NCI-H1092 treated with DMSO at 0.1 percent for 48 hours (cell line): ENCODE measurements at regions not wholly inside any gene's neighbourhood (a gene's known extent, or its start where the extent isn't known, plus 50 kb on each side); places are given as distances from the start of the nearest gene placed in this dataset.

Experiments
- DNase-seq: peaks from one replicate; lab custom pipeline; 2025; lab: John Stamatoyannopoulos, UW

DNA sequence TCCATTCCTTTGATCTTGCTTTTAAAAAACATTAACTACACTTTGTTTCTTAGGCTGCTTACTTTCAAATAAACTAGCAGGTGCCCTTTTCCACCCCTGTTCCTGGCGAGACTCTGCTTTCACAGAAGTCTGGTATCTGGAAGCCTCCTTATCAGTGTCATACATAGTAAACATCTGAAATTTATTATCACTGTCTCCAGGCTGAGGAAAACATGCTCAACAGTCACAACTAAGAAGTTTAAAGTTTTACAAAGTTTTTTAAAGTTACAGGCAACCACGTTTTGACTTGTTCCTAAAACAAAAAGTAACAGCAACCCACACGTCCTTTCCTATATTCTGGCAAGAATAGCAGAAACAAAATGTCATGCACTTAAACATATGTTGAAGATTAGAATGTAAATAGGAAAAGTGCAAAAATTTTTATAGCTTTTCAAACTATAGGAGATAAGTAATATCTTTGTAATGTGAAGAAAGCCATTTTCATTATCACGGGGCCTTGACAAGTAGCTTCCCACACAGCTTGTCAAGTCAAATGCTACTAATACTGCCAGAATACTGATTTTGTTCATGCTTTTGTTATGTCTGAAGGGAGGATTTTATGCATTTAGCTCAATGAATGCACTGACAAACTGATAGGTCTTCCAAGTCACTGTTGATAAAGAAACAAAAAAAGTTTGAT is 275.2 kb upstream of the KCNMB2 start:
- no peak for DNase-seq

DNA sequence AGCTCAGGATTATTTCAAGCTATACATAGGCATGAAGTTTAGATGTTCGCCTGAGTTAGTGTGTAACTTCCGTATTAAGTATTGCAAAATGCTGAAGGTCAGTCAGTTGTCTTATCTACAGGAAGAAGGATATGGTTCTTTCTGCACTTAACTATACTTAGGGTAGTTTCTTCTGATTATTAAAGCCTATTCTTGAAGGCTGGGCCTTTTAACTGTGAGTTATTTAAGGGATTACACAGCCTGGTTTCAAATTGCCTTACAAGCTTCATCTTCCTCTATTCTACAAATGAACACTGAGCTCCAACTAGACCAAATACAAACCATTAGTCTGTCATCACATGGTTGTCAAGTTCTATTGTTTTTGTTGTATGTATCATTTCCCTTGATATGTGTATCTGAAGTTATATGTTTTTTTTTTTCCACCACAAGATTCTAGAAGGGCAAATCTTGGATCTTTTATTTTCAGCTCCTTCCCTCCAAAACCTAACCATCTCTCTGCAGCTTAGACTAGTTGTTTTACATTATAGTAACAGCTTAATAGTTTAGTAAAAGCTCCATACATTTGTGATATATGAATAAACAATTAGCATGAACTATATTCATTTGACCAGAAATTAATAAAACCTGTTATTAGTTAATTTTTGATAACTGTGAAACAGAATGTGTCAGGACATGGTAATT is 272.9 kb upstream of the KCNMB2 start:
- DNase-seq: no peak

DNA sequence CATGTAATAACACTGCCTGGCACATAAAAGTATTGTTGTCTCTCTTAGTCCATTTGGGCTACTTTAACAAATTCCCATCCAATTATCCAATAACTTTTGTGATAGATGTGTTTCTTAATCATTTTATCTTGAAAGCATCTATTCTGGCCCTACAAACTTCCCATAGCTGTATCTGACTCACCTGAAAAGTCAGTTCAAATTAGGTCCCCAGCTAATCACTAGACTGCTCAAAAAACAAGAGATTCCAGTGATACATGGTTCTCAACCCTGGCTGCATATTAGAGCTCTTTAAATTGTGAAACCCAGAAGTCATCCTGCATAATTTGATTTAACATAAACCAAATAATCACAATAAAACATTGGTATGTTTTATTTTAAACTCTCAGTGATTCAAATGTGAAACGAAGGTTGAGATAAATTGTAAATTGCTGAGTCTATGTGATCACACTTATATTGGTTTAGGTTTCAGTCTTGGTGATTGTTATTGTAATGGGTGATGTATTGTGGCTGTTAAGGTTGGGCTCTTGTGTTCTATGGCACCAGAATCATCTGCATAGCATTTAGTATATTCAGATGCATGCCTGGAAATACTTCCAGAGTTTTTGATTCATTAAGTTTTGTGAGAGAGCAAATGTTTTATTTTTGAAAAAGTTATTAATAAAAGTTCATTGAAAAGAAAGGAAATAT is 268.9 kb upstream of the KCNMB2 start:
- DNase-seq: no peak

DNA sequence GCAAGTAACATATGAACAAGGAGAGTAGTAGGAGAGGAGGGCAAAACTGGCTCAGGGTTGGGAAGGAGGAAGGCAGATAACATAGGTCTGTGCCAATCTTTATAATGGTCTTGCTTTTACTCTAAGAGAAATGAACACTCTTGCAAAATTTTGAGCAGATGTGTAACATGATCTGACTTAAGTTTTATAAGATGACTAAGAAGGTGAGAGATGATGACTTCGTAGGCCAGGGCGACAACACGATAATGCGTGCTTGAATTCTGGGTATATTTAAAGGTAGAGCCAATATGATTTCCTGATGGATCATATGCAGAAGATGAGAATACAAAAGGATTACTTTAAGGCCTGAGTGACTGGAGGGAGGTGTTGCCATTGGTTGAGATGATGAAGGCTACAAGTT is 265.4 kb upstream of the KCNMB2 start:
- no peak for DNase-seq

DNA sequence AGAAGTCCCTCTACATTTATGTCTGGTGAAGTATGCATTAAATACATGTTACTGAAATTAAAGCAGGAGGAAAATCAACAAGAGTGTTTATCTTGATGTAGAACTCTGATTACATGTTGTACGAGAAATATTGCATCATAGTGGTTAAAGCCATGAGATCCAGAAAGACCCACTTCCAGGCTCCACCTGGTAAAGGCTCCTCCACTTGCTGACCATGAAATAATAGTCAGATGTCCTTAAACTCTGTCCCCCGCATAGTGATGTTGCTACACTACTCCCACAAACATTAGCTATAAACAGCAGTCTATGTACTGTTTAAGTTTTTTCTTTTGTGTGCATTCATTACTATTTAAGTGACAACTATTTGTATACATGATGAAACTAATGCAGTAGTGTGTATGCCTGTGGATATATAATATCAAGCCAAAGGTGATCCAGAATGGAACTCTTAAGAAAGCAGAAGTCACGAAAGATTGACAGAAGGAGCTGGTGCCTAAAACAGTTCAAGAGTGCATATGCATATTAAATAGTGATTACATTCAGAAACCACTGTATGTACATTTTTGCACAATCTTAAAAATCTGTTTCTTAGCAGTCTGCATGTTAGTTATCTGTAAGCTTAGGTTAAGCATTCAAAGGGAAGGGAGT is 264.4 kb upstream of the KCNMB2 start:
- no peak for DNase-seq

DNA sequence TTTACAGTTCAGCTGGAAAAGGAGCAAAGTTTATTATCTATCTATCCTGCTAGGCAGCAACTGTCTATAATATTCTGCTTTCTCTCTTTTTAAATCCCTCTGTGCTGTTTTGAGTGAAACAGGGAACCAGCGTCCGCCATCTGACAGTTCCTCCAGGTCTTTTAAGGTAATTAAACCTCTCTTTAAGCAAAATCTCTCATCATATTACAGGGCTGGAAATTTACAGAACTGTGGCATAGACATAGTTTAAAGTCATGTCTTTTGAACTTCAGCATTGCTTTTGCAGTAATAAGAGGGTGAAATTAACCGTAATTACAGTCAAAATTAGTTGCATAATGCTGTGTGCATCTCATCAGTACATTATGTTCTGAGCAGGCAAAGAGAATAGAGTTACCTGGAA is 263.4 kb upstream of the KCNMB2 start:
- DNase-seq: no peak

DNA sequence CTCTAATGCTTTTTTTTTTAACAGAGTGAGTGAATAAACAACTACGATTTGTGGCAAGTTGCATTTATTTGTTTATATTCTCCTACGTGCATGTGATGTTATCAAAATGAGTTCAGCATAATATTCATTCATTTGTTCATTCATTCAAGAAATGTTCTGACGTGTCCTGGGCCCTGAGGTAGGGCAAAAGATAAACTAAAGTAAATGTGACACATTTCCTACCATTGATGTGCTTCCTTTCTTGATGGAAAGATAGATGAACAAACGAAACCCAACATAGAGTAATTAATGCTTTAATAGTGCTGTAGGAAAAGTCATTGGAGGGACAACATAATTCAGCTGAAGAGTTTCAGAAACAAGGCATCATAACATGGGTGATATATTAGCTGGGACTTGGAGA is 261.5 kb upstream of the KCNMB2 start:
- no peak for DNase-seq

DNA sequence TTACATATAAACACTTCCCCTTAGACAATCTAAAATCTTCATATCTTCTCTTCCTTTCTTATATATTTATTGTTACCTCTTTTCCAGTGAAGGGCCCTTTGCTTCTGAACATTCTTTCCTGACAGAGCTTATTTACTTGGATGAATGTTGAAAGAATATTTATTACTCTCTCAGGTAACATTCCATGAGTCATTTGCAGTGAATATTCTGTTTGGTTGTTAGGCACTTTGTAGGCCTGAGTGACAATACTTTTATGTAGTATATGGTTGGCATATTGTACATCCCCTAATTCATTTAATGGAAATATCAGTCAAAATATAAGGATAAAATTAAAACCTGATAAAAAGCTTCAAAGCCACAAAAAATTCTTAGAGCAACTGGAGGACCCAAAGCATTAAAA is 260.9 kb upstream of the KCNMB2 start:
- DNase-seq: no peak

DNA sequence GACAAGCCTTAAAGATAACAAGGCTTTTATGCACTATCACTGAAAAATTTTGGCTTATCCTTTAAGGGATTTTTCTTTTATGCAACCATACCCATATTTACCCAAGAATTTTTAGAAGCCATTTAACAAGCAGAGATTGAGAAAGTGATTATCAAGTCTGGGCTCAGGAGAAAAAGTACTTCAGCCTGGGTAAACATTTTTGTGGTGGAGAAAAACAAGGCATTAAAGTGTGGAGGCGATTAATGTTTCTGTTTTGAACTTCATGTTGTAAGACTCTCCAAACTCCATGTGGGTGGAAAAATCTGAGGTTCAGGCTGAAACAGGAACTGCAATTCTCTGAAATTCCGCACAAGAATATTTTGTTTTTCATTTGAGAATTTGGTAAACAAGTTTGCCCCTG is 260.4 kb upstream of the KCNMB2 start:
- DNase-seq: no peak

DNA sequence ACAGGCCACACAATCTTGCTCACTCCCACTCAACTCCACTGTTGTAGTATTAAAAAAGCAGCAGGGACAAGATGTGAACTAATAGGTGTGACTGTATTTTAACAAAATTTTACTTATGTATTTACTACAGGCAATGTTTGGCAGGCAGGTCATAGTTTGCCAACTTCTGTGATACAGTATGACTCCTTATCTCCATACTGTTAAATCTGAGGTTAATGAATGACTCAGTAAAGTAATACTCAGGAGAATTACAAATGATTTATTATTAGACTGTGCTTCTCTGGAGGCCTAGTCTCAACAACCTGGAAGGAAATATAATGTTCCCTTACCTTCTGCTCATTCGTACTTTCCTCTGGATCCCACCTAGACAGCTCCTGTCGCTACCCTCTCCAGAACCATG is 258.6 kb upstream of the KCNMB2 start:
- DNase-seq: no peak

DNA sequence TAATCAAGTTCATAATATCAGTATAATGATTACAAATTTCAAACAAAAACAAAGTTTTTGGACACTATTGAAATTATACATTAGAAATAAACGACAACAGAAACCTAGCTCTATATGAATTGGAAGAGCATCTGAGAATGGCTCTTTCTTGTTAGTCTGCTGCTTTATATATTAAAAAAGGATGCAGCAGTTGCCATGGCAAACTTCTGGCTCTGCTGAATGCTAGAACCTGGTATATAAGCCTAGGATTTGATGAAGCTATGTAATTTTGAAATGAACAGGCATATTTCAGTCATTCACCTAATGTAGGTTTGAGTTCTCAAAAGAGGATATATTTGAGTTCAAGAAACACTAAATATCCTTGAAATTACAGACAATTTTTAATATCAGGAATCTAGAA is 252.7 kb upstream of the KCNMB2 start:
- DNase-seq: no peak

DNA sequence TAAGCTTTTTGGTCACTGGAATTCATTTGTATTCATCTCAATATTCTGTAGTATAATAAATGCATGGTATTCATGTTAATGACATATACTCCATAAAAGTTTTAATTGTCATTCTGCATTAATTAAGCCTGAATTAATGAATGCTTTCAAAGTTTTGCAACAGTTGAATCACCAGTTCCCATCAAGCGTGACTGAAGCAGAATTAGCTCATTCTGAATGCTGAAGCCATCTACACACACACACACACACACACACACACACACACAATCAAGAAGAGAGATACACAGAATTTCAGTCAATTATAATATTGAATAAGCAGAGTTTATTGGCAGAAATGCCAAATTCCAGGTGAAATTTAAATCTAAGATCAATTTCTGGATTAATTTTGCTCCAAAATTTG is 252.1 kb upstream of the KCNMB2 start:
- no peak for DNase-seq

DNA sequence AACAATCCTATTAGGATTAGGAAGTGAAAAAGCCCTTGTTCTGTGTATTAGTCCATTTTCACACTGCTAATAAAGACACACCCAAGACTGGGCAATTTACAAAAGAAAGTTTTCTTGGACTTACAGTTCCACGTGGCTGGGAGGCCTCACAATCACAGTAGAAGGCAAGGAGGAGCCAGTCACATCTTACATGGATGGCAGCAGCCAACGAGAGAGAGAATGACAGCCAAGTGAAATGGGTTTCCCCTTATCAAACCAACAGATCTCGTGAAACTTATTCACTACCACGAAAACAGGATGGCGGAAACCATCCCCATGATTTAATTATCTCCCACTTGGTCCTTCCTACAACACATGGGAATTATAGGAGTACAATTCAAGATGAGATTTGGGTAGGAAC is 248.2 kb upstream of the KCNMB2 start:
- DNase-seq: no peak

DNA sequence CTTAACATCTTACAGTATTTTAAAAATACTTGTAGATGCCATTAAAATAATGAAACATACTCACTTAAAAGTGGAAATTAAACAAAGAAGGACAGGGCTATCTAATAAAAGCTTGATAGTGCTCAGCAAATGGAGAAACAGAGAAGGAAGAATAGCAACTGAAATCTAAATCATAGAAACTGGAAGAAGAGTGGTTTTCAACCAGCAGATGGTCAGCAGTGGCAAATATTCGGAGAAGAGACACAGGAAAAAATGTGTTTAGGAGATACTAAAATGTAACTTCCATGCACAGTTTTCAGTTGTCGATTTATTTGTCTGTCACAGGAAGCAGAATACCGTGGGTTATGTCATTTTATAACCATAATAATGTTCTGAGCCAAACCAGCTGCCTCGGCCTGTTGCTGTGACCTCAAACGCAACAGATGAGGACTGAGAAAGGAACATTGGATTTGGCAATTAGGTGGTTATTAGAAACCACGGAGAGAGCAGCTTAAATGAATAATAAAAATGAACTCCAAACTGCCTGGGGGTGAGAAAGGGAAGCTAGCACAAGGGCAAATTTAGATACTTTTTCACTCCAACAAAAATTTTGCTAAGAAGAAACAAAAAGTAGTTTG is 246.6 kb upstream of the KCNMB2 start:
- no peak for DNase-seq

DNA sequence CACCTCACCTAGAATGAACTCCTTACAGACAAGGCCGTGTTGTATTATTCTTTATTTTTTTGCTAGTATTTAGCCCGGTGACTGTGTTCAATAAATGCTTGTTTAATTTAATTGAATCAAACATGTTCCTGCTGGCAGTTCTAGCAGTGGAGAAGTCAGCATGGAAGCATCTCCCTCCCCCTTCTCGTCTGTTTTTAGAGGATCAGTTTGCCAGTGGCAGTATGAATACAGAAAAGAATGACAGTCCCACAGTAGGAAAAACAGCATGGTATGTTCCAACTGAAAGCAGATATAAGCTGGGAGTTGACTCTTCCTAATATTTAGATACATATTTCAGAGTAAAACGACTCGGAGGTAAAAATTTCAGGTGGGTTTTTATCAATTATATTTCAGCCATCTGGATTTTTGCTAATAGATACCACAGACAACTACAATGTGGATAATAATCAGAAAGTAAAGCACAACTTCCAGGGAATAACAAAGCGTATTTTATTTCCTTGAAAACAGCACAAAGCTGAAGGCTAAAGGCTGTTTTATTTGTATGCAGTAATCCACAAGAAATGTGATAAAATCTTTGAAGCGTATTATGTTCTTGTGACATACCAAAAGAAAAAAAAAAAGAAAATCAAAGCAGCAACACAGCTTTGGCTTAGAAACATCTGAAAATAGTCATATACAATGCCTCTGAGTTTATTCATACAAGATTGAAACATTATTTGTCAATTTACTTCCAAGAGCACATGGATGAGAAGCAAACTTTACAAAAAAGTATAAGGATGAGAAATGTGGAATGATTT is 244.5 kb upstream of the KCNMB2 start:
- DNase-seq: no peak

DNA sequence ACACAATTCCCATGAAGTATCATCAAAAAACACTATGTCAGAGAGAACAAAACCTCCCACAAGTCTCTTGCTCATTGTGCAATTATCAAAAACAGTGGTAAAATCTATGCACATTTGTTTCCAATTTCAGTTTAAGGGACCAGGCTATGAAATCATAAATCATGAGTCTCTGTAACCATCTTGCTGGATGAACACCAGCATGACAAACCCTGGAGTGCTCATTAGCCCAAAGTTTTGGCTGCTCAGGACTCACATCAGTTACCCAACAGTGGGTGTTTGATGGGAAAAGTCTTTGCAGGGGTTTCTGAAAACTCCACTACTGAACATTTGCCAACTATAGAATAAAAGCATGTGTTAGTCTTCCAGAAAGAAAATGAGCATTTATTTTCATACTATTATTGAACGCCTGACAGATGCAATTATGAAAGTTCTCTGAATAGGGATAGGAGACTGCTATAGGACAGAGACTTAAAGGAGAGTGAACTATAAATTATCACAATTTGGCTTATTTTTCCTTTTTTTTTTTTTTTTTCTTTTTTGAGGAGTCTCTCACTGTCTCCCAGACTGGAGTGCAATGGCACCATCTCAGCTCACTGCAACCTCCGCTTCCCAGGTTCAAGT is 240.8 kb upstream of the KCNMB2 start:
- DNase-seq: no peak

DNA sequence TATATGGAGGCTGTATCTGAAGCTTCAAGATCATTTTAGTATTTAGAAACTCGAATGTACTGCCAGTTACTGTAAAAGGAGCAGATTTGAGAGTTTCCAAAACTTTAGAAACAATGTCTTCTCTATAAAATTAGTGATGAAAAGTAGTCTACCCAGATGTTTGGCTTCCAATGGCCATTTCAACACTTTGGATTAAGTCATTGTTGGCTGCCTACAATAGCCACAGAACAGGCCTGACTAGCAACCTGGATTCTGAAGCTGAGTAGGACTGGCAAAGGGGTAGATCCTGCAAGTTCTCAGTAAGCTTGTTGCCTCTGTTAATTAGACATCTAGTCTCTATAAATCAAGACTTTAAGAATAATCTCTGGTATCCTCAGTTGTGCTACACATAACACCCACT is 239.0 kb upstream of the KCNMB2 start:
- DNase-seq: no peak

DNA sequence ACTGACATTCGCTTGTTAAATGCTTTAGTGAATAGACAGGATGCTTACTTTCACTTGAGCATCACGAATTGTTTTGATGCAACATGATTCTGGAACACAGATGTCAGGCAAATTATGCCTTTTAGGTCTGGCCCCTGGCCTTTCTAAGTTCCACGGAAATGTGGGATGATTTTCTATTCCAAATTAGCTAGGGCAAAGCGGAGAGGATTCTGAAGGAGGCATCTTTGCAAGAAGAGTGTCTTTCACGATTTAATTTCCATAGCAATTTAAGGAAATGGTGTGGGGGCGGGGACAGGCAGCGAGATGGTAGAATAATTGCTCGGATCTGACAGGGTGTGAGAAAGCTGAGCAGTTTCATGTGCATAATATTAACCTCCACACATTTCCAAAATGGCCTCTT is 238.5 kb upstream of the KCNMB2 start:
- DNase-seq: no peak

DNA sequence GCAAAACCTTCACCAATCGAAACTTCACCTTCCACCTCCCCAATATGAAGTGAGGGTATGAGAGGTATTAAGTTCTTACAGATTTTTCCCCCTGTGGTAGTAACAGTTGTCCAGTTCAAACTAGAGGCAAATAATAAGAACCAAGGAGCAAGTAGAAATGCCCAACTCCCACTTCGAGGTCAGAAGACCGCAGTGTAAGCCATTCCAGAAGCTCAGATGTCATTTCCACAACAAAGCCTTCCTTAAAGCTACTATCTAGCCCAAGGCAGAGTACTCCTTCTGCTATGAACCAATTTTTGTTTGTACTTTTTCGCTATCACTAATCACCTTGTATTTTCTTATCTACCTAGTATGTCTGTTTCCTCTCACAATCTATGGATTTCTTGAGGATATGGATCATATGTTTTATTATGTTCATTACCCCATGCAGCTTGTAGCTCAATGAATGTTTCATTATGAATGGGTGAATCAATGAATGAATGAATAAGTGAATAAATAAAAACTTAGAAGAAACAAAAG is 235.7 kb upstream of the KCNMB2 start:
- no peak for DNase-seq

DNA sequence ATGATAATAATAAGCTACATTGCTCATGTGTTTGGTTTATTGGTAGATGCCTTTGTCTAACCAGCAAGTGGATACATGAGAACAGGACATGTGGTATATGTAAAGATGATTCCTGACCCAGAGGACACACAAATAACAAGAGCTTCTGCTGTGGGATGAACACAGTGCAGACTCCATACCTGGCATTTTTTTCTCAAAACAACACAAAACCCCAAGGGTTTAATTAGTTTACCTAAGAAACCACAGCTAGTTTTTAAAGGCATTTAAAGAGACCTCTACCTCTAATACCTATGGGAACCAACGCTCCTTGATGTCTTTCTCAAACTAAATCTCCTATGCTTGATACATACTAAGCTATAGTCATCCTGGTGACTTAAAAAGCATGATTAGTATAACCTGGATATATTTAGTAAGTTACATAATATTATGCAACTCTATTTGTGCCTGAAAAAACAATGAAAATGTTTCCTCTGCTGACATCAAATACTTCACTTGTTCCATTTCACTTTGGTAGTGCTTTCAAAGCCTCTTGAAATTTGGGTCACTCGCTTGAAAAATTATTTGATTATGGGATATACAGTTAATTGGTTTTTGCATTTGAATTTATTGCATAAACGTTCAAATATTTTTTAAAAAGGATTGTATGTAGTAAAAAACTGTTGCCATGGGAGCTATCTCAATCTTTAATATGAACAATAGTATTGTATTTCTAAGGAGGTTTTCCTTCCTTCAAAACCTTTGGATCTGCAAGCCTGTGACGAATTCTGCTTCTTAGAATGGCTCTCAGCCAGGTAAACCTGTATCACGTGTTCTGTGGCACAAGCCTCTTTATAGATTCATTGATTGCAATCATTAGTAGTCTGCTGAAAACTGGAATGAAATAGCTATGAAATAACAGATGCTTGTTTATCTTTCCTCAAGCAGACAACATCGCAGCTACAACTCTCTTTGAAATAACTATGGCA is 233.0 kb upstream of the KCNMB2 start:
- DNase-seq: no peak
